GM12865 (cell line): ENCODE measurements at regions not wholly inside any gene's neighbourhood (a gene's known extent, or its start where the extent isn't known, plus 50 kb on each side); places are given as distances from the start of the nearest gene placed in this dataset.

Experiments used
- DNase-seq: peaks from one replicate; pipeline ENCODE4 v3.0.0; 2010; ENCODE audit warnings: low read depth
- H3K4me3 ChIP-seq: 2 replicates; pipeline ENCODE4 v1.5.1; 2011; ENCODE audit warnings: mild to moderate bottlenecking, low read depth, low read length, control low read depth
- TF ChIP-seq, protein P1 (sequence below): IDR thresholded peaks from 2 replicates; pipeline ENCODE4 v1.5.1; 2011; ENCODE audit warnings: low read length, control low read depth, low read depth, inconsistent platforms; ENCODE audit not compliant: insufficient read depth; ENCODE audit errors: missing control alignments

DNA sequence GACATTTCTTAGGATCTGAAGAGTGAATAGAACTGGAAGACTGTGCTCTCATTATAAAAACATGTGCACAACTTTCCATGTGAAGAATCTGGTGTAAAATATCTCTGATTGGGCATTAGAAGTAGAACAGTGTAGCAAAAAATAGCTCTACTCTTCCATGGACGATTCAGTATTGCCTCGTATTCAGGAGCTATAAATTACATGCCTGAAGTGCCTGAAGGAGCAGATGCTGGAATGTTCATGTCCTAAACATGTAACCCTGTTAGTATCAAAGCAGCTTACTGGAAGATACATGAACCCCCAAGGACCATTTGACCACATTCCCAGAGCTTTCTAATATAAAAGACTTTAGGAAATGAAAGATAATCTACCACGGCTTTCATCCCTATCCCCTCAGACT, 528.9 kb downstream of the DACH1 start:
- H3K4me3 ChIP-seq: no peak overlapping the region
- TF ChIP-seq, protein P1, sequence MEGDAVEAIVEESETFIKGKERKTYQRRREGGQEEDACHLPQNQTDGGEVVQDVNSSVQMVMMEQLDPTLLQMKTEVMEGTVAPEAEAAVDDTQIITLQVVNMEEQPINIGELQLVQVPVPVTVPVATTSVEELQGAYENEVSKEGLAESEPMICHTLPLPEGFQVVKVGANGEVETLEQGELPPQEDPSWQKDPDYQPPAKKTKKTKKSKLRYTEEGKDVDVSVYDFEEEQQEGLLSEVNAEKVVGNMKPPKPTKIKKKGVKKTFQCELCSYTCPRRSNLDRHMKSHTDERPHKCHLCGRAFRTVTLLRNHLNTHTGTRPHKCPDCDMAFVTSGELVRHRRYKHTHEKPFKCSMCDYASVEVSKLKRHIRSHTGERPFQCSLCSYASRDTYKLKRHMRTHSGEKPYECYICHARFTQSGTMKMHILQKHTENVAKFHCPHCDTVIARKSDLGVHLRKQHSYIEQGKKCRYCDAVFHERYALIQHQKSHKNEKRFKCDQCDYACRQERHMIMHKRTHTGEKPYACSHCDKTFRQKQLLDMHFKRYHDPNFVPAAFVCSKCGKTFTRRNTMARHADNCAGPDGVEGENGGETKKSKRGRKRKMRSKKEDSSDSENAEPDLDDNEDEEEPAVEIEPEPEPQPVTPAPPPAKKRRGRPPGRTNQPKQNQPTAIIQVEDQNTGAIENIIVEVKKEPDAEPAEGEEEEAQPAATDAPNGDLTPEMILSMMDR: no peak
- no peak for DNase-seq

DNA sequence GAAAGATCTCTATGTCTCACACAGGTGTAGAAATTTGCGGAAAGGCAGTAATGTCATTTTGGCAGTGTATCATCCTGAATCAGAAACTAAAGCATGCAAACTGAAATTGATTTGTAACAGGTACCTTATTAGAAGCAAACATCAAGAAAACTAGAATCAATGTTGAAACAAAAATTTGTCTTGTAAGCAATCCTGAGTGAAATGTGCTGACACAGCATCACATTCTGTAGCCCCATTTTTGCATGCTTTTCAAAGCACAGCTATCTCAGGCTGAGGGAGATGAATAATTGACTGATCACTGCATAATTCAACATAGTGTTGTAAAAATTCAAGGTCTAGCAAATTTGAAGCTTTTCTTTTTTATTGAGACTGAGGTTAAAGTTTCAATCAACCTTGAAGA, 539.7 kb downstream of the DACH1 start:
- DNase-seq: no peak
- TF ChIP-seq, protein P1: no peak
- H3K4me3 ChIP-seq: no peak overlapping the region

DNA sequence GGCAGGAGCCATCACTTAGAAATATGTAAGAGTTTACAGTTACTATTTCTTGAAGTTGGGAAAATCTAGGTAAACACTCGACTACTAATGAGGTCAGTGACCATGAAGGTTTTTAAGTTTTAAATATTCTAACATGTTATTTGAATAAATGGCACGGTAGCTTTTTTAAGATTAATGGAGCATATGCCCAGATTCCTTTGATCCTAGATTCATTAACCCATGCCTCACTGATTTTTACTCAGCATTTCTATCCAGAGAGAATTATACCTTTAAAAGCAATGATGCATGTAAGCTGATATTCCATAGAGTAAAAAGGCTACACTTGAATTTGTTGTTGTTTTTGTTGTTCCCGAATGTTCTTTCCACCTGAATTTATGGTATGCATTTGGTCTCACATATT, 541.4 kb downstream of the DACH1 start:
- TF ChIP-seq, protein P1: no peak
- no peak for DNase-seq
- no peak overlapping the region for H3K4me3 ChIP-seq

DNA sequence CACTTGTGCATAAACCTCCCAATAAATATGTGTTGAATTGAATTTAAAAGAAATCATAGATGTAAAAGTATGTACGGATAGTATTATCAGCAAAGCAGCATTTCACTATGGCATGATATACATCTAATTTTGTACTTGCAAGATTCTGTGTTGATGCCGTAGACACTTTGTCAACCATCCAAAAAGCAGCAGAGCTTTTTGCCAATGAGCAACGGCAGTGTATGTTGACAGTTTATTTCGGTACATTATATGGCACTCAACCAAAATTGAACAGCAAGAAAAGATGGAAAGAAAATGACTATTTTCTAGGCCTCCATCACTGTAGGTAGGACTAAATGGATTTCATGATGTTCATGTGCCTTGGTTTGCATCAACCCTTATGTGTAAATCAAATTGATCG, 543.7 kb downstream of the DACH1 start:
- H3K4me3 ChIP-seq: no peak overlapping the region
- no peak for DNase-seq

DNA sequence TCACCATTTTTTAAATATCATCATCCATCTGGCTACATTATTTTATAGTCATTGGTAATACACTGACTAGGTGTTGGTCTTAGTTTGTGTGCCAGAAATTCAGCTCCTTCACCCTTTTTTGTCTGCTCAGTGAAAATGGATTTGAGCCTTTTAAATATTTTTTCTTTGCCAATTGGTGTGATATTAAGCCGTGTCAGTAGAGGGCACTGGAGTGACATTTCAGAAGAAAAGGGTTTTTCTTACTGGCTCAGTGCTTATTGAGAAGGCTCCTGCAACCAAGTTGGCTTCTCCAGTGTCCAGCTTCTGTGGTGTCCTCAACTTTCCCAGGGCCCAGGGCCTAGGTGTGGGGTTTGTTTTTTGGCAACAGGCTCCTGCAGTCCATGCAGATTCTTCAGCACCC, 546.6 kb downstream of the DACH1 start:
- peak; percentile 62 for DNase-seq
- no peak overlapping the region for H3K4me3 ChIP-seq
- TF ChIP-seq, protein P1: peak; percentile 40

More for the DNA sequence above, 543.7 kb downstream of the DACH1 start:
- TF ChIP-seq, protein P1: no peak

DNA sequence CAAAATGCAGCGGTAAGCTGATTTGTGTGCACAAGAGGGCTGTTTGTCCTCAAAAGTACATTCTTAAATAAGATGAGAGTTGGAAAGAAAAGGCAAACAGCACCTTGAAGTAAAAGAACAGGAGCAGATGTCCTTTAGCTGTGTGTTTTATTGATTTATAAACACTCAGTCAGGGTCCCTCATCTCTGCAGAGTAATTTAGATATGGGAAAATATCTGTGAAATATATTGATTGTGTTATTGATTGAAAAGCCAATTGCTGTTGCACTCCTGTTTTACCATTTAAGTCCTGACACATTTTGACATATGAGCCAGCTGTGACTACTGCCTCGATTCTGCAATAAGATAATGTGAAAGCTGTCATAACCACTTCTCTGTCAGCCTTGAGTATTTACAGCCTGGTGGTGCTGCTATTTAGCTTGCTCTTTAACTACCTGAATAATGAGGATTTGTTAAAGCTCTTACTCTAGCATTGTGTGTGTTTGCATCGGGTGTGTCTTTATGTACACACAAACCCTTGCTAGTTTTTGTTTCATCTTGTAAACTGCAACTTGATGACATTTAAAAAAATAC, 550.1 kb downstream of the DACH1 start:
- no peak for DNase-seq
- no peak overlapping the region for H3K4me3 ChIP-seq

More for the DNA sequence above, 550.1 kb downstream of the DACH1 start:
- TF ChIP-seq, protein P1: no peak
